ENCODE measurements at regions not wholly inside any gene's neighbourhood (a gene's known extent, or its start where the extent isn't known, plus 50 kb on each side); places are given as distances from the start of the nearest gene placed in this dataset.
"Not testable (repeated sequence)": the region's sequence is repeated elsewhere in the genome, so short reads cannot be mapped to it uniquely, and the experiment has no call there.

GRCh38 chr21:14883351-14883750 lies 181.4 kb downstream of the NRIP1 start:
- no peak overlapping the region for H3K4me3 ChIP-seq (ENCODE audit: low read depth in 1 of 2, low read length in 2 of 2)
- H3K27me3 ChIP-seq (ENCODE audit: insufficient read depth, low read length, poor library complexity) = no peaks in the 10 kb centered on the region
- TF ChIP-seq, protein P1, sequence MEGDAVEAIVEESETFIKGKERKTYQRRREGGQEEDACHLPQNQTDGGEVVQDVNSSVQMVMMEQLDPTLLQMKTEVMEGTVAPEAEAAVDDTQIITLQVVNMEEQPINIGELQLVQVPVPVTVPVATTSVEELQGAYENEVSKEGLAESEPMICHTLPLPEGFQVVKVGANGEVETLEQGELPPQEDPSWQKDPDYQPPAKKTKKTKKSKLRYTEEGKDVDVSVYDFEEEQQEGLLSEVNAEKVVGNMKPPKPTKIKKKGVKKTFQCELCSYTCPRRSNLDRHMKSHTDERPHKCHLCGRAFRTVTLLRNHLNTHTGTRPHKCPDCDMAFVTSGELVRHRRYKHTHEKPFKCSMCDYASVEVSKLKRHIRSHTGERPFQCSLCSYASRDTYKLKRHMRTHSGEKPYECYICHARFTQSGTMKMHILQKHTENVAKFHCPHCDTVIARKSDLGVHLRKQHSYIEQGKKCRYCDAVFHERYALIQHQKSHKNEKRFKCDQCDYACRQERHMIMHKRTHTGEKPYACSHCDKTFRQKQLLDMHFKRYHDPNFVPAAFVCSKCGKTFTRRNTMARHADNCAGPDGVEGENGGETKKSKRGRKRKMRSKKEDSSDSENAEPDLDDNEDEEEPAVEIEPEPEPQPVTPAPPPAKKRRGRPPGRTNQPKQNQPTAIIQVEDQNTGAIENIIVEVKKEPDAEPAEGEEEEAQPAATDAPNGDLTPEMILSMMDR (IDR thresholded peaks at IDR 0.05; ENCODE audit: borderline replicate concordance, extremely low read depth, low read length, poor library complexity, severe bottlenecking) = no peak
- no peak for TF ChIP-seq EZH2 (IDR thresholded peaks at IDR 0.05; ENCODE audit: borderline replicate concordance, low read depth, low read length, severe bottlenecking)
- H3K36me3 ChIP-seq (ENCODE audit: insufficient read depth, low read length) = no peaks in the 10 kb centered on the region
- DNase-seq = no peak
- no peaks in the 10 kb centered on the region for H3K9me3 ChIP-seq (ENCODE audit: insufficient read depth, low read length, severe bottlenecking)
- no peak overlapping the region for H3K27ac ChIP-seq (ENCODE audit: low read length)
- no peaks in the 10 kb centered on the region for H3K79me2 ChIP-seq (ENCODE audit: insufficient read depth, low read length)
- H4K20me1 ChIP-seq (ENCODE audit: insufficient read depth, low read length) = no peaks in the 10 kb centered on the region
- H2AFZ ChIP-seq (ENCODE audit: low read depth, low read length) = no peak overlapping the region
- H3K4me2 ChIP-seq (ENCODE audit: insufficient read depth, low read length) = no peak overlapping the region
- H3K9ac ChIP-seq (ENCODE audit: low read depth, low read length) = no peak overlapping the region
- ATAC-seq (ENCODE audit: insufficient read depth, low read depth) = no peak
- H3K4me1 ChIP-seq (ENCODE audit: insufficient read depth, low read length) = no peaks in the 10 kb centered on the region

DNA sequence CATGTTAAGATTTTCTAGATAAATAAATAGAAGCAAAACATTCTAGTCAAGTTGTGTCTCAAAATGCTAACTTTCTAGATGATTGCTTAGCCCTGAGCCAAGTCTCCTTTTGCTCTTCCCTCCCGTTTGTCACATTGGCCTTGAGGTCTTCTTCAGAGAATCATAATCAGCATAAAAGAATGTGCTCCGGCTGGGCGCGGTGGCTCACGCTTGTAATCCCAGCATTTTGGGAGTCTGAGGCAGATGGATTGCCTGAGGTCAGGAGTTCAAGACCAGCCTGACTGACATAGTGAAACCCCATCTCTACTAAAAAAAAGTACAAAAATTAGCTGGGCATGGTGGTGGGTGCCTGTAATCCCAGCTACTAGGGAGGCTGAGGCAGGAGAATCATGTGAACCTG lies 182.3 kb downstream of the NRIP1 start:
- not testable (repeated sequence) for H2AFZ ChIP-seq (ENCODE audit: low read depth, low read length); H3K27ac ChIP-seq (ENCODE audit: low read length); DNase-seq; H3K9me3 ChIP-seq (ENCODE audit: insufficient read depth, low read length, severe bottlenecking); H3K4me3 ChIP-seq (ENCODE audit: low read depth in 1 of 2, low read length in 2 of 2); ATAC-seq (ENCODE audit: insufficient read depth, low read depth); H3K79me2 ChIP-seq (ENCODE audit: insufficient read depth, low read length); H4K20me1 ChIP-seq (ENCODE audit: insufficient read depth, low read length); H3K9ac ChIP-seq (ENCODE audit: low read depth, low read length); H3K4me1 ChIP-seq (ENCODE audit: insufficient read depth, low read length); H3K27me3 ChIP-seq (ENCODE audit: insufficient read depth, low read length, poor library complexity); H3K4me2 ChIP-seq (ENCODE audit: insufficient read depth, low read length); H3K36me3 ChIP-seq (ENCODE audit: insufficient read depth, low read length)

DNA sequence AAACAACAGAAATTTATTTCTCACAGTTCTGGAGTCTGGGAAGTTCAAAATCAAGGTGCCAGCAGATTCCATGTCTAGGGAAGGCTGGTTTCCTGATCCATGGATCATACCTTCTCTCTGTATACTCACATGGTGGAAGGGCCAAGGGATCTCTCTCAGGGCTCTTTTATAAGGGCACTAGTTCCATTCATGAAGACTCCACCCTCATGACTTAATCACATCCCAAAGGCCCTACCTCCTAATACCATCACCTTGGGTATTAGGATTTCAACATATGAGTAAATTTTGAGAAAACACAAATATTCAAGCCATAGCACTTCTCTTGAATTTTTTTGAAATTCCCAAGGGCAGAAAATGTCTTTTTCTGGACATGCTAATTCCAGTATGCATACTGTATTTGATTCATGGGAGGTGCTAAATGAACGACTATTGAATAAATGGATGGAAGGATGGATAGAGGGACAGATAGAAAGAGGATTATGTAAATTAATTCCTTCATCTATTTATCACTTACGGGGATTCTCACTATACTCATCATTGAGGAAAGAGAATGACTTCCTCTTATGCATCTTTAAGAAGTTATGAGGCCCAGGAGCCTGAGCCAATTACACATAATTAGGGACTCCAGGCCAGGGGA lies 182.8 kb downstream of the NRIP1 start:
- H3K4me2 ChIP-seq (ENCODE audit: insufficient read depth, low read length) = no peak overlapping the region
- ATAC-seq (ENCODE audit: insufficient read depth, low read depth) = no peak
- H2AFZ ChIP-seq (ENCODE audit: low read depth, low read length) = no peak overlapping the region
- no peaks in the 10 kb centered on the region for H3K4me1 ChIP-seq (ENCODE audit: insufficient read depth, low read length)
- DNase-seq = no peak
- no peak for TF ChIP-seq EZH2 (IDR thresholded peaks at IDR 0.05; ENCODE audit: borderline replicate concordance, low read depth, low read length, severe bottlenecking)
- TF ChIP-seq, protein P1 (IDR thresholded peaks at IDR 0.05; ENCODE audit: borderline replicate concordance, extremely low read depth, low read length, poor library complexity, severe bottlenecking) = no peak
- H3K27ac ChIP-seq (ENCODE audit: low read length) = no peak overlapping the region
- no peaks in the 10 kb centered on the region for H3K79me2 ChIP-seq (ENCODE audit: insufficient read depth, low read length)
- H3K9ac ChIP-seq (ENCODE audit: low read depth, low read length) = no peak overlapping the region
- no peaks in the 10 kb centered on the region for H3K9me3 ChIP-seq (ENCODE audit: insufficient read depth, low read length, severe bottlenecking)
- H4K20me1 ChIP-seq (ENCODE audit: insufficient read depth, low read length) = no peaks in the 10 kb centered on the region
- no peak overlapping the region for H3K4me3 ChIP-seq (ENCODE audit: low read depth in 1 of 2, low read length in 2 of 2)
- no peaks in the 10 kb centered on the region for H3K27me3 ChIP-seq (ENCODE audit: insufficient read depth, low read length, poor library complexity)
- no peaks in the 10 kb centered on the region for H3K36me3 ChIP-seq (ENCODE audit: insufficient read depth, low read length)

GRCh38 chr21:14880922-14881321 lies 183.9 kb downstream of the NRIP1 start:
- no peaks in the 10 kb centered on the region for H3K9me3 ChIP-seq (ENCODE audit: insufficient read depth, low read length, severe bottlenecking)

More at GRCh38 chr21:14880922-14881321, 183.9 kb downstream of the NRIP1 start:
- ATAC-seq (ENCODE audit: insufficient read depth, low read depth) = no peak
- TF ChIP-seq, protein P1 (IDR thresholded peaks at IDR 0.05; ENCODE audit: borderline replicate concordance, extremely low read depth, low read length, poor library complexity, severe bottlenecking) = no peak
- TF ChIP-seq EZH2 (IDR thresholded peaks at IDR 0.05; ENCODE audit: borderline replicate concordance, low read depth, low read length, severe bottlenecking) = no peak
- DNase-seq = no peak
- Histone ChIP-seq H3K4me1 (ENCODE audit: insufficient read depth, low read length) (no peaks in the 10 kb centered on the region), H3K9ac (ENCODE audit: low read depth, low read length) (no peak overlapping the region), H3K4me2 (ENCODE audit: insufficient read depth, low read length) (no peak overlapping the region), H3K27me3 (ENCODE audit: insufficient read depth, low read length, poor library complexity) (no peaks in the 10 kb centered on the region), H2AFZ (ENCODE audit: low read depth, low read length) (no peak overlapping the region), H3K4me3 (ENCODE audit: low read depth in 1 of 2, low read length in 2 of 2) (no peak overlapping the region), H3K79me2 (ENCODE audit: insufficient read depth, low read length) (no peaks in the 10 kb centered on the region), H3K27ac (ENCODE audit: low read length) (no peak overlapping the region), H4K20me1 (ENCODE audit: insufficient read depth, low read length) (no peaks in the 10 kb centered on the region), H3K36me3 (ENCODE audit: insufficient read depth, low read length) (no peaks in the 10 kb centered on the region)
